Large intestine (tissue), 3 donors: ENCODE measurements at regions not wholly inside any gene's neighbourhood (a gene's known extent, or its start where the extent isn't known, plus 50 kb on each side); places are given as distances from the start of the nearest gene placed in this dataset.

ENCODE experiments used
- DNase-seq, 2 donors: peaks; one replicate each; pipeline versions ENCODE4 v3.0.0 to v3.0.0-alpha.2; 2013
- H3K27ac ChIP-seq: one replicate; pipeline ENCODE4 v1.5.1; 2013; ENCODE audit warnings: low read length
- H3K27me3 ChIP-seq: 2 replicates; pipeline ENCODE4 v1.6.1; 2013; ENCODE audit warnings: low read length; ENCODE audit not compliant: control insufficient read depth, insufficient read depth
- H3K36me3 ChIP-seq: 2 replicates; pipeline ENCODE4 v1.6.1; 2013; ENCODE audit warnings: low read length; ENCODE audit not compliant: control insufficient read depth, insufficient read depth
- H3K4me1 ChIP-seq: one replicate; pipeline ENCODE4 v1.6.1; 2013; ENCODE audit warnings: low read length; ENCODE audit not compliant: control insufficient read depth, insufficient read depth
- H3K4me3 ChIP-seq: one replicate; pipeline ENCODE4 v1.5.1; 2013; ENCODE audit warnings: low read length
- H3K9me3 ChIP-seq: one replicate; pipeline ENCODE4 v1.6.1; 2013; ENCODE audit warnings: mild to moderate bottlenecking, low read depth, low read length, moderate library complexity; ENCODE audit not compliant: control insufficient read depth
- whole genome bisulfite sequencing: methylation state at CpG from one replicate; pipeline ENCODE4 v1.1.5; 2013; ENCODE audit warnings: low lambda C conversion rate; ENCODE audit not compliant: insufficient coverage; 5-methylcytosine and 5-hydroxymethylcytosine counted together

- no peaks in the 10 kb centered on the region for H3K27me3 ChIP-seq
- H3K4me1 ChIP-seq, result no peaks in the 10 kb centered on the region
- H3K4me3 ChIP-seq, result no peak overlapping the region
- no peak for DNase-seq
- no peaks in the 10 kb centered on the region for H3K36me3 ChIP-seq
- H3K27ac ChIP-seq, result no peak overlapping the region
- no CpG with 5 or more reads among the region's 2 CpGs for whole genome bisulfite sequencing
- H3K9me3 ChIP-seq, result no peaks in the 10 kb centered on the region
These were observed 334.7 kb downstream of the ACTL7B start for GRCh38 chr9:108521063-108521590.

GRCh38 chr9:108519437-108519836 is 336.3 kb downstream of the ACTL7B start:
- H3K36me3 ChIP-seq, result no peaks in the 10 kb centered on the region

GRCh38 chr9:108517651-108518365 is 338.0 kb downstream of the ACTL7B start:
- H3K4me1 ChIP-seq, result no peaks in the 10 kb centered on the region
- WGBS, result no CpG with 5 or more reads among the region's 9 CpGs
- no peaks in the 10 kb centered on the region for H3K36me3 ChIP-seq
- H3K4me3 ChIP-seq, result no peak overlapping the region
- H3K9me3 ChIP-seq, result no peaks in the 10 kb centered on the region
- H3K27me3 ChIP-seq, result no peaks in the 10 kb centered on the region
- H3K27ac ChIP-seq, result no peak overlapping the region
- DNase-seq, result no peak

More at GRCh38 chr9:108519437-108519836, 336.3 kb downstream of the ACTL7B start:
- no peaks in the 10 kb centered on the region for H3K27me3 ChIP-seq
- no peak for DNase-seq
- WGBS, result no CpG with 5 or more reads among the region's 2 CpGs
- no peaks in the 10 kb centered on the region for H3K9me3 ChIP-seq
- H3K27ac ChIP-seq, result no peak overlapping the region
- no peak overlapping the region for H3K4me3 ChIP-seq
- no peaks in the 10 kb centered on the region for H3K4me1 ChIP-seq

GRCh38 chr9:108516391-108516790 is 339.4 kb downstream of the ACTL7B start:
- 95% methylated on average over 4 of the region's 4 CpGs for WGBS
- Histone ChIP-seq H3K27ac (no peak overlapping the region), H3K4me1 (no peaks in the 10 kb centered on the region), H3K4me3 (no peak overlapping the region), H3K27me3 (no peaks in the 10 kb centered on the region), H3K9me3 (no peaks in the 10 kb centered on the region), H3K36me3 (no peaks in the 10 kb centered on the region)
- no peak for DNase-seq

- no peak overlapping the region for H3K27ac ChIP-seq
- H3K36me3 ChIP-seq, result no peaks in the 10 kb centered on the region
- no peaks in the 10 kb centered on the region for H3K4me1 ChIP-seq
- H3K27me3 ChIP-seq, result no peaks in the 10 kb centered on the region
- H3K4me3 ChIP-seq, result no peak overlapping the region
- no peaks in the 10 kb centered on the region for H3K9me3 ChIP-seq
- no peak for DNase-seq
- WGBS, result no CpG with 5 or more reads among the region's 2 CpGs
These were observed 339.9 kb downstream of the ACTL7B start for GRCh38 chr9:108515856-108516255.

- H3K27ac ChIP-seq, result no peak overlapping the region
- no peaks in the 10 kb centered on the region for H3K4me1 ChIP-seq
- H3K27me3 ChIP-seq, result no peaks in the 10 kb centered on the region
- no peaks in the 10 kb centered on the region for H3K36me3 ChIP-seq
- no peaks in the 10 kb centered on the region for H3K9me3 ChIP-seq
- no peak for DNase-seq
- H3K4me3 ChIP-seq, result no peak overlapping the region
- WGBS, result 77% methylated on average over 4 of the region's 5 CpGs
These were observed 343.2 kb downstream of the ACTL7B start for GRCh38 chr9:108512426-108513173.

GRCh38 chr9:108511307-108511706 is 344.5 kb downstream of the ACTL7B start:
- no peaks in the 10 kb centered on the region for H3K27me3 ChIP-seq
- H3K4me3 ChIP-seq, result no peak overlapping the region
- no peaks in the 10 kb centered on the region for H3K4me1 ChIP-seq
- 100% methylated on average over 2 of the region's 5 CpGs for WGBS
- no peak for DNase-seq
- H3K36me3 ChIP-seq, result no peaks in the 10 kb centered on the region
- H3K27ac ChIP-seq, result no peak overlapping the region
- no peaks in the 10 kb centered on the region for H3K9me3 ChIP-seq

- Histone ChIP-seq H3K27ac (no peak overlapping the region), H3K36me3 (no peaks in the 10 kb centered on the region), H3K27me3 (no peaks in the 10 kb centered on the region), H3K4me1 (no peaks in the 10 kb centered on the region), H3K4me3 (no peak overlapping the region), H3K9me3 (no peaks in the 10 kb centered on the region)
- no CpG with 5 or more reads among the region's 4 CpGs for WGBS
- no peak for DNase-seq
These were observed 358.9 kb downstream of the ACTL7B start for GRCh38 chr9:108496846-108497245.

GRCh38 chr9:108489567-108489966 is 366.2 kb downstream of the ACTL7B start:
- DNase-seq, result no peak
- no peaks in the 10 kb centered on the region for H3K36me3 ChIP-seq
- WGBS, result 100% methylated on average over 1 of the region's 1 CpG

GRCh38 chr9:108486831-108487230 is 369.0 kb downstream of the ACTL7B start:
- Histone ChIP-seq H3K4me1 (no peaks in the 10 kb centered on the region), H3K27ac (no peak overlapping the region), H3K9me3 (no peaks in the 10 kb centered on the region), H3K4me3 (no peak overlapping the region), H3K36me3 (no peaks in the 10 kb centered on the region), H3K27me3 (no peaks in the 10 kb centered on the region)
- DNase-seq, result no peak
- 100% methylated on average over 1 of the region's 2 CpGs for WGBS

More at GRCh38 chr9:108489567-108489966, 366.2 kb downstream of the ACTL7B start:
- Histone ChIP-seq H3K27me3 (no peaks in the 10 kb centered on the region), H3K4me1 (no peaks in the 10 kb centered on the region), H3K4me3 (no peak overlapping the region), H3K9me3 (no peaks in the 10 kb centered on the region), H3K27ac (no peak overlapping the region)
